Progenitor cell of endocrine pancreas (in vitro differentiated cells): ENCODE measurements at regions not wholly inside any gene's neighbourhood (a gene's known extent, or its start where the extent isn't known, plus 50 kb on each side); places are given as distances from the start of the nearest gene placed in this dataset.

Source experiments
- DNase-seq: peaks from one replicate; pipeline ENCODE4 v3.0.0; 2021; ENCODE audit warnings: low spot score; ENCODE audit not compliant: unreplicated experiment
- H3K27ac Mint-ChIP-seq: 2 replicates; pipeline ENCODE4 v1.8.0; 2021; ENCODE audit warnings: mild to moderate bottlenecking, moderate library complexity, mixed read lengths
- H3K27me3 Mint-ChIP-seq: 2 replicates; pipeline ENCODE4 v1.8.0; 2021; ENCODE audit warnings: mixed read lengths
- H3K36me3 Mint-ChIP-seq: 2 replicates; pipeline ENCODE4 v1.8.0; 2022; ENCODE audit warnings: mixed read lengths; ENCODE audit not compliant: insufficient read depth
- H3K4me1 Mint-ChIP-seq: 2 replicates; pipeline ENCODE4 v1.8.0; 2021; ENCODE audit warnings: low read depth, mixed read lengths
- H3K4me3 Mint-ChIP-seq: 2 replicates; pipeline ENCODE4 v1.8.0; 2021; ENCODE audit warnings: low read depth, mild to moderate bottlenecking, moderate library complexity, mixed read lengths
- H3K9me3 Mint-ChIP-seq: 2 replicates; pipeline ENCODE4 v1.8.0; 2021; ENCODE audit warnings: low read depth, mixed read lengths
- CTCF ChIP-seq: fragments of 200-600 bp; sonication (generic); IDR thresholded peaks from one replicate; pipeline ENCODE4 v1.5.0; 2021; ENCODE audit warnings: antibody characterized with exemption, mild to moderate bottlenecking; ENCODE audit not compliant: unreplicated experiment

- Mint-ChIP-seq H3K36me3 (no peaks in the 10 kb centered on the region), H3K27ac (no peak overlapping the region), H3K4me3 (no peak overlapping the region), H3K9me3 (no peaks in the 10 kb centered on the region), H3K27me3 (peaks cover 3% of the 10 kb centered on the region), H3K4me1 (peaks cover 4% of the 10 kb centered on the region)
- TF ChIP-seq CTCF: no peak
- DNase-seq: no peak
These were observed 633.4 kb upstream of the CELF4 start for GRCh38 chr18:38198956-38199355.

GRCh38 chr18:38198526-38198925 lies 632.9 kb upstream of the CELF4 start:
- H3K4me1 Mint-ChIP-seq: peaks cover 4% of the 10 kb centered on the region
- no peak for DNase-seq
- H3K27ac Mint-ChIP-seq: no peak overlapping the region
- H3K4me3 Mint-ChIP-seq: no peak overlapping the region
- no peaks in the 10 kb centered on the region for H3K36me3 Mint-ChIP-seq
- TF ChIP-seq CTCF: no peak
- H3K27me3 Mint-ChIP-seq: peaks cover 3% of the 10 kb centered on the region
- no peaks in the 10 kb centered on the region for H3K9me3 Mint-ChIP-seq

GRCh38 chr18:38186491-38186890 lies 620.9 kb upstream of the CELF4 start:
- Mint-ChIP-seq H3K9me3 (peaks cover 9% of the 10 kb centered on the region), H3K4me3 (no peak overlapping the region), H3K27ac (no peak overlapping the region), H3K36me3 (no peaks in the 10 kb centered on the region), H3K27me3 (no peaks in the 10 kb centered on the region), H3K4me1 (no peaks in the 10 kb centered on the region)
- no peak for DNase-seq
- TF ChIP-seq CTCF: no peak

GRCh38 chr18:38174594-38174993 lies 609.0 kb upstream of the CELF4 start:
- no peaks in the 10 kb centered on the region for H3K9me3 Mint-ChIP-seq
- no peak overlapping the region for H3K27ac Mint-ChIP-seq
- H3K4me3 Mint-ChIP-seq: no peak overlapping the region
- peaks cover 11% of the 10 kb centered on the region for H3K4me1 Mint-ChIP-seq
- H3K36me3 Mint-ChIP-seq: no peaks in the 10 kb centered on the region
- no peak for DNase-seq
- H3K27me3 Mint-ChIP-seq: no peaks in the 10 kb centered on the region
- no peak for TF ChIP-seq CTCF

GRCh38 chr18:38174173-38174572 lies 608.6 kb upstream of the CELF4 start:
- H3K4me1 Mint-ChIP-seq: peaks cover 11% of the 10 kb centered on the region
- no peak overlapping the region for H3K27ac Mint-ChIP-seq
- no peak for DNase-seq
- no peak for TF ChIP-seq CTCF
- H3K36me3 Mint-ChIP-seq: no peaks in the 10 kb centered on the region
- no peaks in the 10 kb centered on the region for H3K9me3 Mint-ChIP-seq
- H3K4me3 Mint-ChIP-seq: no peak overlapping the region
- no peaks in the 10 kb centered on the region for H3K27me3 Mint-ChIP-seq
